ENCODE measurements at regions not wholly inside any gene's neighbourhood (a gene's known extent, or its start where the extent isn't known, plus 50 kb on each side); places are given as distances from the start of the nearest gene placed in this dataset.

- no peaks in the 10 kb centered on the region for H3K4me1 ChIP-seq
- TF ChIP-seq, protein P1, sequence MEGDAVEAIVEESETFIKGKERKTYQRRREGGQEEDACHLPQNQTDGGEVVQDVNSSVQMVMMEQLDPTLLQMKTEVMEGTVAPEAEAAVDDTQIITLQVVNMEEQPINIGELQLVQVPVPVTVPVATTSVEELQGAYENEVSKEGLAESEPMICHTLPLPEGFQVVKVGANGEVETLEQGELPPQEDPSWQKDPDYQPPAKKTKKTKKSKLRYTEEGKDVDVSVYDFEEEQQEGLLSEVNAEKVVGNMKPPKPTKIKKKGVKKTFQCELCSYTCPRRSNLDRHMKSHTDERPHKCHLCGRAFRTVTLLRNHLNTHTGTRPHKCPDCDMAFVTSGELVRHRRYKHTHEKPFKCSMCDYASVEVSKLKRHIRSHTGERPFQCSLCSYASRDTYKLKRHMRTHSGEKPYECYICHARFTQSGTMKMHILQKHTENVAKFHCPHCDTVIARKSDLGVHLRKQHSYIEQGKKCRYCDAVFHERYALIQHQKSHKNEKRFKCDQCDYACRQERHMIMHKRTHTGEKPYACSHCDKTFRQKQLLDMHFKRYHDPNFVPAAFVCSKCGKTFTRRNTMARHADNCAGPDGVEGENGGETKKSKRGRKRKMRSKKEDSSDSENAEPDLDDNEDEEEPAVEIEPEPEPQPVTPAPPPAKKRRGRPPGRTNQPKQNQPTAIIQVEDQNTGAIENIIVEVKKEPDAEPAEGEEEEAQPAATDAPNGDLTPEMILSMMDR (IDR thresholded peaks at IDR 0.05; ENCODE audit: low read depth, low read length): no peak
Observed at GRCh38 chr15:61387675-61388074, 158.6 kb upstream of the RORA start.

DNA sequence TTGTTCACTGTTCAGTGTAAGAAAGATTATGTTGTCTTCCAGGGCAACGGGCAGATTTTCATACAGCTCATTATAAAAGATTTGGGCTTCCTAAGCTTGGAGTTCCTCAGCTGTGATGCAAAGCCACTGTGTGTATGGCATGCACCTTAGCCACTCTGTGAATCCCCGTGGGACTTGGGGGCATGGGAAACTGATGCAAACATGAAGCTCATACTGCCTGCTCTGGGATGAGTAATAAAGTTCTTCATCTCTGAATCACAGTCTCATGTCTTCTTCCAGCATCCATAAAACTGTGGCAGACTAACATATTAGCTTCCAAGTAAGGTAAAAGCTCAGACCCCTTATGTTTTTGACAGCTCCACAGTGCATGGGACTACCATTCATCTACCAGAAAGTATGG is 154.3 kb upstream of the RORA start:
- TF ChIP-seq, protein P1 (IDR thresholded peaks at IDR 0.05; ENCODE audit: low read depth, low read length): no peak
- Histone ChIP-seq H3K4me3 (ENCODE audit: low read depth, low read length) (no peak overlapping the region), H3K36me3 (no peaks in the 10 kb centered on the region), H3K9me3 (no peaks in the 10 kb centered on the region), H3K27me3 (no peaks in the 10 kb centered on the region), H3K4me1 (no peaks in the 10 kb centered on the region)
- DNase-seq: no peak

More at GRCh38 chr15:61387675-61388074, 158.6 kb upstream of the RORA start:
- no peaks in the 10 kb centered on the region for H3K36me3 ChIP-seq
- no peaks in the 10 kb centered on the region for H3K9me3 ChIP-seq
- DNase-seq: no peak
- H3K27me3 ChIP-seq: no peaks in the 10 kb centered on the region
- H3K4me3 ChIP-seq (ENCODE audit: low read depth, low read length): no peak overlapping the region

DNA sequence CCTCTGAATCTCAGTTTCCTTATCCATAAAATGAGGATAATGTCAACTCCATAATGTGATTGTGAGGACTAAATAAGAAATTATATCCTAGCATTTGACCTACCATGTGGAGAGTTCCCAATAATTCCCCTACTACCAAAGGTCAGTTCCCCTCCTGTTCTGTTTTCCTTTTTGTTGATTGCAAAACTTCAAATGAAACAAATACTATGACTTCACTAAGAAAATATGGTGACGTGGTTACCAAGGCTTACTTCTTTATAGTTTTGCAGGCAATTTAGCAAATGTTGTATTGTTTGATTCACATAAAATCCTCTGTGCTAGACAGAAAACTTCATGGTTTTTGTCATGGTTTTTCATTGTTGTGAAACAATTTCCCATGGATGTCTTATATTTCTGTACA is 153.8 kb upstream of the RORA start:
- Histone ChIP-seq H3K4me3 (ENCODE audit: low read depth, low read length) (no peak overlapping the region), H3K27me3 (no peaks in the 10 kb centered on the region), H3K9me3 (no peaks in the 10 kb centered on the region), H3K36me3 (no peaks in the 10 kb centered on the region), H3K4me1 (no peaks in the 10 kb centered on the region)
- DNase-seq: no peak
- TF ChIP-seq, protein P1 (IDR thresholded peaks at IDR 0.05; ENCODE audit: low read depth, low read length): no peak

GRCh38 chr15:61381501-61381900 is 152.4 kb upstream of the RORA start:
- TF ChIP-seq, protein P1 (IDR thresholded peaks at IDR 0.05; ENCODE audit: low read depth, low read length): no peak
- no peaks in the 10 kb centered on the region for H3K4me1 ChIP-seq
- H3K27me3 ChIP-seq: no peaks in the 10 kb centered on the region
- no peak for DNase-seq
- no peaks in the 10 kb centered on the region for H3K36me3 ChIP-seq
- no peaks in the 10 kb centered on the region for H3K9me3 ChIP-seq
- H3K4me3 ChIP-seq (ENCODE audit: low read depth, low read length): no peak overlapping the region

GRCh38 chr15:61380270-61380669 is 151.2 kb upstream of the RORA start:
- Histone ChIP-seq H3K36me3 (no peaks in the 10 kb centered on the region), H3K4me3 (ENCODE audit: low read depth, low read length) (no peak overlapping the region), H3K27me3 (no peaks in the 10 kb centered on the region), H3K9me3 (no peaks in the 10 kb centered on the region), H3K4me1 (no peaks in the 10 kb centered on the region)
- DNase-seq: no peak
- TF ChIP-seq, protein P1 (IDR thresholded peaks at IDR 0.05; ENCODE audit: low read depth, low read length): no peak

DNA sequence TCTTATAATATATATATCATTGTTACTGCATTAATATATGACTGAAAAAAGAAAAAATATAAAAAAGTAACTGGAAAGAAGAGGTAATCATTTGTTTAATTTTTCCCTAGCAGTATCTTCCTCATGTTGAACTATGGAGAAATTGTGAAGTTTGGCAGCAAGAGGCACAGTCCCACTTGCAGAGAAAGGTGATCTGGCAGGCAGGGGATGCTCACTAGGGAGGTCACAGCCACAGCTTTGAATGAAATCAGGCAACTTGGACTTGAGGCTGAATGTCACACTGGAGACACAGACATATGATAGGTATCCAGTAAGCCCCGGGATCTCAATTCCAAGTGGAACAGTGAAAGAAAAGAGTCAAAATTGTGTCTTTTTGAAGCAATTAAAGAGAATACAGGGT is 149.9 kb upstream of the RORA start:
- TF ChIP-seq, protein P1 (IDR thresholded peaks at IDR 0.05; ENCODE audit: low read depth, low read length): no peak
- H3K36me3 ChIP-seq: no peaks in the 10 kb centered on the region
- H3K4me1 ChIP-seq: no peaks in the 10 kb centered on the region
- no peaks in the 10 kb centered on the region for H3K9me3 ChIP-seq
- H3K4me3 ChIP-seq (ENCODE audit: low read depth, low read length): no peak overlapping the region
- no peak for DNase-seq
- H3K27me3 ChIP-seq: no peaks in the 10 kb centered on the region

Measured in BE2C (cell line).